Trophoblast cell (in vitro differentiated cells and primary cell): ENCODE measurements at regions not wholly inside any gene's neighbourhood (a gene's known extent, or its start where the extent isn't known, plus 50 kb on each side); places are given as distances from the start of the nearest gene placed in this dataset.
A peak's percentile ranks its signal among the peaks of the same experiment; 100 is the strongest.
"Not testable (repeated sequence)": the region's sequence is repeated elsewhere in the genome, so short reads cannot be mapped to it uniquely, and the experiment has no call there.

Source experiments
- DNase-seq, 2 donors: peaks; one replicate each; pipeline ENCODE4 v3.0.0-alpha.2; 2016
- H2AFZ ChIP-seq: 2 replicates; pipeline ENCODE4 v1.6.1; 2013; ENCODE audit warnings: low read length, moderate library complexity, mild to moderate bottlenecking; ENCODE audit not compliant: insufficient read depth, poor library complexity
- H2AK5ac ChIP-seq: 2 replicates; pipeline ENCODE4 v1.6.1; 2013; ENCODE audit warnings: mild to moderate bottlenecking, low read length
- H2BK120ac ChIP-seq: 2 replicates; pipeline ENCODE4 v1.6.1; 2013; ENCODE audit warnings: low read length, mild to moderate bottlenecking, moderate library complexity; ENCODE audit not compliant: insufficient read depth, poor library complexity
- H2BK12ac ChIP-seq: 2 replicates; pipeline ENCODE4 v1.6.1; 2013; ENCODE audit warnings: mild to moderate bottlenecking, low read length, moderate library complexity
- H2BK5ac ChIP-seq: 2 replicates; pipeline ENCODE4 v1.6.1; 2013; ENCODE audit warnings: low read length, low read depth, moderate library complexity, mild to moderate bottlenecking; ENCODE audit not compliant: poor library complexity
- H3K14ac ChIP-seq: 2 replicates; pipeline ENCODE4 v1.6.1; 2013; ENCODE audit warnings: mild to moderate bottlenecking, low read length
- H3K18ac ChIP-seq: 2 replicates; pipeline ENCODE4 v1.6.1; 2013; ENCODE audit warnings: mild to moderate bottlenecking, low read length
- H3K23ac ChIP-seq: 2 replicates; pipeline ENCODE4 v1.6.1; 2013; ENCODE audit warnings: low read length
- H3K27ac ChIP-seq: 2 replicates; pipeline ENCODE4 v1.5.1; 2013; ENCODE audit warnings: low read depth, mild to moderate bottlenecking, inconsistent platforms, low read length, moderate library complexity
- H3K27me3 ChIP-seq: 2 replicates; pipeline ENCODE4 v1.6.1; 2013; ENCODE audit warnings: inconsistent platforms, mild to moderate bottlenecking, low read length, moderate library complexity; ENCODE audit not compliant: insufficient read depth
- H3K36me3 ChIP-seq, 2 experiments: 1 replicate in 1 of 2; 2 replicates in 1 of 2; pipeline ENCODE4 v1.6.1; 2013; ENCODE audit warnings: low read length in 2 of 2, mild to moderate bottlenecking in 2 of 2, moderate library complexity in 1 of 2; ENCODE audit not compliant: insufficient read depth in 2 of 2, control insufficient read depth in 1 of 2
- H3K4ac ChIP-seq: 2 replicates; pipeline ENCODE4 v1.6.1; 2013; ENCODE audit warnings: low read depth, mild to moderate bottlenecking, low read length, moderate library complexity
- H3K4me1 ChIP-seq, 2 experiments: 1 replicate in 1 of 2; 2 replicates in 1 of 2; pipeline ENCODE4 v1.6.1; 2013; ENCODE audit warnings: low read length in 2 of 2, mild to moderate bottlenecking in 2 of 2, moderate library complexity in 1 of 2; ENCODE audit not compliant: insufficient read depth in 2 of 2, control insufficient read depth in 1 of 2
- H3K4me2 ChIP-seq: 2 replicates; pipeline ENCODE4 v1.6.1; 2013; ENCODE audit warnings: inconsistent platforms, mild to moderate bottlenecking, low read length, moderate library complexity
- H3K4me3 ChIP-seq: 2 replicates; pipeline ENCODE4 v1.5.1; 2013; ENCODE audit warnings: mild to moderate bottlenecking, low read depth, low read length, inconsistent platforms
- H3K79me1 ChIP-seq: one replicate; pipeline ENCODE4 v1.6.1; 2013; ENCODE audit warnings: low read length
- H3K79me2 ChIP-seq: 2 replicates; pipeline ENCODE4 v1.6.1; 2013; ENCODE audit warnings: low read length, mild to moderate bottlenecking; ENCODE audit not compliant: control insufficient read depth, insufficient read depth, poor library complexity
- H3K9ac ChIP-seq: 2 replicates; pipeline ENCODE4 v1.6.1; 2013; ENCODE audit warnings: mild to moderate bottlenecking, low read length
- H3K9me3 ChIP-seq: 2 replicates; pipeline ENCODE4 v1.6.1; 2013; ENCODE audit warnings: low read depth, mild to moderate bottlenecking, control low read depth, inconsistent platforms, low read length; ENCODE audit not compliant: insufficient read depth
- H4K12ac ChIP-seq: 2 replicates; pipeline ENCODE4 v1.6.1; 2013; ENCODE audit warnings: low read depth, mild to moderate bottlenecking, low read length, moderate library complexity
- H4K8ac ChIP-seq: 2 replicates; pipeline ENCODE4 v1.6.1; 2013; ENCODE audit warnings: low read depth, mild to moderate bottlenecking, low read length, moderate library complexity
- H4K91ac ChIP-seq: one replicate; pipeline ENCODE4 v1.6.1; 2013; ENCODE audit warnings: low read depth, mild to moderate bottlenecking, low read length, moderate library complexity
- WGBS: extraction: QIAGEN DNeasy Blood & Tissue Kit; methylation state at CpG from one replicate; pipeline ENCODE4 v1.1.7; 2013; ENCODE audit warnings: missing lambda C conversion rate; ENCODE audit not compliant: insufficient read length, insufficient coverage; ENCODE audit errors: extremely low coverage; 5-methylcytosine and 5-hydroxymethylcytosine counted together

- H4K91ac ChIP-seq, H2AK5ac ChIP-seq, H3K4me1 ChIP-seq, H3K9me3 ChIP-seq, DNase-seq, H3K14ac ChIP-seq, H3K36me3 ChIP-seq, H3K4ac ChIP-seq, H4K12ac ChIP-seq, H2BK120ac ChIP-seq, H4K8ac ChIP-seq, H3K4me2 ChIP-seq, H3K27me3 ChIP-seq, H3K18ac ChIP-seq, H3K23ac ChIP-seq, H2AFZ ChIP-seq, H2BK5ac ChIP-seq, H3K4me3 ChIP-seq, H3K9ac ChIP-seq, H3K79me2 ChIP-seq, H3K79me1 ChIP-seq, H3K27ac ChIP-seq, H2BK12ac ChIP-seq: not testable (repeated sequence)
- WGBS: no CpG with 5 or more reads among the region's 2 CpGs
Observed at GRCh38 chr4:15179842-15180241, 177.6 kb downstream of the CPEB2 start.

- no peak overlapping the region for H2AK5ac ChIP-seq
- no peak overlapping the region for H3K4me3 ChIP-seq
- H3K9ac ChIP-seq: no peak overlapping the region
- no peak overlapping the region for H3K23ac ChIP-seq
- H3K79me2 ChIP-seq: no peaks in the 10 kb centered on the region
- WGBS: no CpG with 5 or more reads among the region's 3 CpGs
- H4K91ac ChIP-seq: no peak overlapping the region
- no peak overlapping the region for H2BK5ac ChIP-seq
- H4K12ac ChIP-seq: no peak overlapping the region
- H3K79me1 ChIP-seq: no peaks in the 10 kb centered on the region
- no peak overlapping the region for H3K4me2 ChIP-seq
- H2BK120ac ChIP-seq: no peak overlapping the region
- H3K27me3 ChIP-seq: no peaks in the 10 kb centered on the region
- no peak overlapping the region for H2BK12ac ChIP-seq
- no peak overlapping the region for H3K27ac ChIP-seq
- H4K8ac ChIP-seq: no peak overlapping the region
- no peak overlapping the region for H2AFZ ChIP-seq
- no peaks in the 10 kb centered on the region for H3K9me3 ChIP-seq
- peaks cover 0 to 3% of the 10 kb centered on the region in 2 experiments for H3K4me1 ChIP-seq
- H3K14ac ChIP-seq: no peak overlapping the region
- H3K36me3 ChIP-seq: no peaks in the 10 kb centered on the region
- DNase-seq: no peak
- no peak overlapping the region for H3K18ac ChIP-seq
- H3K4ac ChIP-seq: no peak overlapping the region
Observed at GRCh38 chr4:15182600-15183220, 180.4 kb downstream of the CPEB2 start.

GRCh38 chr4:15186149-15186548 lies 183.9 kb downstream of the CPEB2 start:
- no CpG with 5 or more reads among the region's 5 CpGs for WGBS
- no peak overlapping the region for H3K4ac ChIP-seq
- no peak overlapping the region for H2AFZ ChIP-seq
- no peak overlapping the region for H3K27ac ChIP-seq
- no peak overlapping the region for H3K4me3 ChIP-seq
- peaks cover 0 to 3% of the 10 kb centered on the region in 2 experiments for H3K4me1 ChIP-seq
- H2BK12ac ChIP-seq: no peak overlapping the region
- H3K18ac ChIP-seq: no peak overlapping the region
- H3K27me3 ChIP-seq: no peaks in the 10 kb centered on the region
- no peaks in the 10 kb centered on the region for H3K79me2 ChIP-seq
- H2BK5ac ChIP-seq: no peak overlapping the region
- DNase-seq: peak; percentile 50 to 78
- H4K91ac ChIP-seq: no peak overlapping the region
- H3K23ac ChIP-seq: no peak overlapping the region
- no peak overlapping the region for H2AK5ac ChIP-seq
- no peak overlapping the region for H2BK120ac ChIP-seq
- H3K79me1 ChIP-seq: no peaks in the 10 kb centered on the region
- no peak overlapping the region for H3K4me2 ChIP-seq
- H4K12ac ChIP-seq: no peak overlapping the region
- no peak overlapping the region for H4K8ac ChIP-seq
- H3K9ac ChIP-seq: no peak overlapping the region
- H3K36me3 ChIP-seq: no peaks in the 10 kb centered on the region
- no peaks in the 10 kb centered on the region for H3K9me3 ChIP-seq
- no peak overlapping the region for H3K14ac ChIP-seq

- peak in 1 of 2 donors; percentile 36 for DNase-seq
- Histone ChIP-seq H3K79me2 (no peaks in the 10 kb centered on the region), H3K4me2 (no peak overlapping the region), H3K14ac (no peak overlapping the region), H2AK5ac (no peak overlapping the region), H3K4ac (no peak overlapping the region), H2BK120ac (no peak overlapping the region), H3K23ac (no peak overlapping the region), H3K9me3 (no peaks in the 10 kb centered on the region), H2BK5ac (no peak overlapping the region), H3K4me3 (no peak overlapping the region), H3K27me3 (no peaks in the 10 kb centered on the region), H3K79me1 (no peaks in the 10 kb centered on the region), H3K27ac (no peak overlapping the region), H4K91ac (no peak overlapping the region), H3K4me1 (peaks cover 0 to 3% of the 10 kb centered on the region in 2 experiments), H4K8ac (no peak overlapping the region), H4K12ac (no peak overlapping the region), H3K9ac (no peak overlapping the region), H2BK12ac (no peak overlapping the region), H3K36me3 (no peaks in the 10 kb centered on the region), H3K18ac (no peak overlapping the region), H2AFZ (no peak overlapping the region)
Observed at GRCh38 chr4:15186806-15187205, 184.5 kb downstream of the CPEB2 start.
